Lower leg skin (tissue), 3 donors: ENCODE measurements at regions not wholly inside any gene's neighbourhood (a gene's known extent, or its start where the extent isn't known, plus 50 kb on each side); places are given as distances from the start of the nearest gene placed in this dataset.

ENCODE experiments used
- POLR2A ChIP-seq, 2 donors: fragments of 450-650 bp; IDR thresholded peaks; one replicate each; pipeline ENCODE4 v1.6.1; 2016 to 2017; ENCODE audit warnings: antibody characterized with exemption in 2 of 2, mild to moderate bottlenecking in 1 of 2, moderate library complexity in 1 of 2
- TF ChIP-seq, protein P1 (sequence below), 3 donors: fragments of 450-650 bp; IDR thresholded peaks; one replicate each; pipeline ENCODE4 v1.5.1; 2016; ENCODE audit warnings: antibody characterized with exemption in 3 of 3, mild to moderate bottlenecking in 3 of 3, moderate library complexity in 2 of 3

DNA sequence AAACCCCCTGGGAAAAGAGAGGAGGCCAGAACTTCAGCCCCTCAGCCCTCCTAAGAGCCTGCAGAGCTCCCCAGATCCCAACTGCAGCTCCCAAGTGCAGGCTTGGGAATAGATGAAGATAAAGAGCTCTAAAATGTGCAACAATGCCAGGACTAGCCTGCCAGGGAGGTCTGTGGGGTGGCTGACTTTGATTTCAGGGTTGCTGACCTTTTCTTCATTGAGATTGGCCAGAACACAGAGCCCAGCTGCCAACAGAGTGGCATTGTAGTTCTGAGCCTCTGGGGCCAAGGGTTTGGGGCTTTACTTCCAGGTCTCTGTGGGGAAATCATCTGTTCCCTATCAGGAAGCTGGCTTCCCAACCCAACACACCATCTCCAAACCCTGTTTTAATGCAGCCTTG lies 120.6 kb downstream of the COPRS start:
- no peak for TF ChIP-seq POLR2A (IDR thresholded peaks at IDR 0.05)
- TF ChIP-seq, protein P1, sequence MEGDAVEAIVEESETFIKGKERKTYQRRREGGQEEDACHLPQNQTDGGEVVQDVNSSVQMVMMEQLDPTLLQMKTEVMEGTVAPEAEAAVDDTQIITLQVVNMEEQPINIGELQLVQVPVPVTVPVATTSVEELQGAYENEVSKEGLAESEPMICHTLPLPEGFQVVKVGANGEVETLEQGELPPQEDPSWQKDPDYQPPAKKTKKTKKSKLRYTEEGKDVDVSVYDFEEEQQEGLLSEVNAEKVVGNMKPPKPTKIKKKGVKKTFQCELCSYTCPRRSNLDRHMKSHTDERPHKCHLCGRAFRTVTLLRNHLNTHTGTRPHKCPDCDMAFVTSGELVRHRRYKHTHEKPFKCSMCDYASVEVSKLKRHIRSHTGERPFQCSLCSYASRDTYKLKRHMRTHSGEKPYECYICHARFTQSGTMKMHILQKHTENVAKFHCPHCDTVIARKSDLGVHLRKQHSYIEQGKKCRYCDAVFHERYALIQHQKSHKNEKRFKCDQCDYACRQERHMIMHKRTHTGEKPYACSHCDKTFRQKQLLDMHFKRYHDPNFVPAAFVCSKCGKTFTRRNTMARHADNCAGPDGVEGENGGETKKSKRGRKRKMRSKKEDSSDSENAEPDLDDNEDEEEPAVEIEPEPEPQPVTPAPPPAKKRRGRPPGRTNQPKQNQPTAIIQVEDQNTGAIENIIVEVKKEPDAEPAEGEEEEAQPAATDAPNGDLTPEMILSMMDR (IDR thresholded peaks at IDR 0.05), result no peak
